ENCODE measurements at regions not wholly inside any gene's neighbourhood (a gene's known extent, or its start where the extent isn't known, plus 50 kb on each side); places are given as distances from the start of the nearest gene placed in this dataset.

GRCh38 chr3:69554576-69554975 is 168.7 kb upstream of the FRMD4B start:
- TF ChIP-seq GATA2 (IDR thresholded peaks at IDR 0.05; ENCODE audit: low read depth, low read length) (no peak), GATA3 (IDR thresholded peaks at IDR 0.05; ENCODE audit: low read depth, low read length) (no peak)

All from SH-SY5Y (cell line).